OCI-LY7 (cell line): ENCODE measurements at regions not wholly inside any gene's neighbourhood (a gene's known extent, or its start where the extent isn't known, plus 50 kb on each side); places are given as distances from the start of the nearest gene placed in this dataset.

Experiments
- EZH2phosphoT487 ChIP-seq: fragments of 200-600 bp; sonication (generic); IDR thresholded peaks from 2 replicates; pipeline ENCODE4 v1.6.1; 2018; ENCODE audit warnings: low read depth, borderline replicate concordance, mild to moderate bottlenecking, mixed run types, antibody characterized with exemption, low read length, moderate library complexity, mixed read lengths
- TF ChIP-seq, protein P1 (sequence below): fragments of 200-600 bp; sonication (generic); conservative IDR thresholded peaks from 2 replicates; pipeline ENCODE4 v1.5.1; 2014; ENCODE audit warnings: mild to moderate bottlenecking, antibody characterized with exemption, low read length, moderate library complexity, mixed read lengths

- TF ChIP-seq EZH2phosphoT487, result no peak
- TF ChIP-seq, protein P1, sequence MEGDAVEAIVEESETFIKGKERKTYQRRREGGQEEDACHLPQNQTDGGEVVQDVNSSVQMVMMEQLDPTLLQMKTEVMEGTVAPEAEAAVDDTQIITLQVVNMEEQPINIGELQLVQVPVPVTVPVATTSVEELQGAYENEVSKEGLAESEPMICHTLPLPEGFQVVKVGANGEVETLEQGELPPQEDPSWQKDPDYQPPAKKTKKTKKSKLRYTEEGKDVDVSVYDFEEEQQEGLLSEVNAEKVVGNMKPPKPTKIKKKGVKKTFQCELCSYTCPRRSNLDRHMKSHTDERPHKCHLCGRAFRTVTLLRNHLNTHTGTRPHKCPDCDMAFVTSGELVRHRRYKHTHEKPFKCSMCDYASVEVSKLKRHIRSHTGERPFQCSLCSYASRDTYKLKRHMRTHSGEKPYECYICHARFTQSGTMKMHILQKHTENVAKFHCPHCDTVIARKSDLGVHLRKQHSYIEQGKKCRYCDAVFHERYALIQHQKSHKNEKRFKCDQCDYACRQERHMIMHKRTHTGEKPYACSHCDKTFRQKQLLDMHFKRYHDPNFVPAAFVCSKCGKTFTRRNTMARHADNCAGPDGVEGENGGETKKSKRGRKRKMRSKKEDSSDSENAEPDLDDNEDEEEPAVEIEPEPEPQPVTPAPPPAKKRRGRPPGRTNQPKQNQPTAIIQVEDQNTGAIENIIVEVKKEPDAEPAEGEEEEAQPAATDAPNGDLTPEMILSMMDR, result no peak
Measured at GRCh38 chr2:128560718-128561117, 242.1 kb upstream of the HS6ST1 start.
